ENCODE measurements at regions not wholly inside any gene's neighbourhood (a gene's known extent, or its start where the extent isn't known, plus 50 kb on each side); places are given as distances from the start of the nearest gene placed in this dataset.
A peak's percentile ranks its signal among the peaks of the same experiment; 100 is the strongest.

DNA sequence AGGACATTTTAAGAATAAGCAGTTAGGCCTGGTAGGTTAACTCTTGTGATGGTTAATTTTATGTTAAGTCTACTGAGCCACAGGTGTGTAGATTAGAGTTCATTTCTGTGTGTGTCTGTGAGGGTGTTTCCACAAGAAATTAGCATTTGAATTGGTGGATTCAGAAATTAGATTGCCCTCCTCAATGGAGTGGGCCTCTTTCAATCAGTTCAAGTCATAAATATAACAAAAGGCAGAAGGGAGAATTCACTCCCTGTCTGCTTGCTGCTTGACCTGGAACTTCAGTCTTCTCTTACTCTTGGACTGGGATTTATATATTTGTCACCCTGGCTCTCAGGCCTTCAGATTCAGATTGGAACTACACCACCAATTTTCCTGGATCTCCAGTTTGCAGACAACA, 55.3 kb upstream of the POM121L12 start:
- no peak for DNase-seq

DNA sequence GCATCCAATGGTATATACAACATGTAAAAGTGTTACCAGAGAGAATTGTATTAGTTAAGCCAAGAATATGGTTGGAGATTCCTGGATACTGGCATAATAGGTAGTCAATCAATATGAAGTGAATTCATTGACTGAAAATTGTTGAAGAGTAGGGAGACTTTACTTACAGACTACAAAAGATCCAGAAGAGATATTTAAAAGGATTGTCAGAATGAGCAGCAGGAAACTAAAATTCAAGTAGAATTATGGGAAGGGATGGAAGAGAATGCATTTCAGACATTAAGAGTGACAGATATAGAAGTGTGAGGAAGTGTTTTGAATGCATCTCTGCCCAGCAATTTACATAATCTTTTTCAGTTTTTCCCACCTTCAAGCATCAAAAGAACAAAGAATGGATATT, 62.3 kb upstream of the POM121L12 start:
- no peak for DNase-seq

DNA sequence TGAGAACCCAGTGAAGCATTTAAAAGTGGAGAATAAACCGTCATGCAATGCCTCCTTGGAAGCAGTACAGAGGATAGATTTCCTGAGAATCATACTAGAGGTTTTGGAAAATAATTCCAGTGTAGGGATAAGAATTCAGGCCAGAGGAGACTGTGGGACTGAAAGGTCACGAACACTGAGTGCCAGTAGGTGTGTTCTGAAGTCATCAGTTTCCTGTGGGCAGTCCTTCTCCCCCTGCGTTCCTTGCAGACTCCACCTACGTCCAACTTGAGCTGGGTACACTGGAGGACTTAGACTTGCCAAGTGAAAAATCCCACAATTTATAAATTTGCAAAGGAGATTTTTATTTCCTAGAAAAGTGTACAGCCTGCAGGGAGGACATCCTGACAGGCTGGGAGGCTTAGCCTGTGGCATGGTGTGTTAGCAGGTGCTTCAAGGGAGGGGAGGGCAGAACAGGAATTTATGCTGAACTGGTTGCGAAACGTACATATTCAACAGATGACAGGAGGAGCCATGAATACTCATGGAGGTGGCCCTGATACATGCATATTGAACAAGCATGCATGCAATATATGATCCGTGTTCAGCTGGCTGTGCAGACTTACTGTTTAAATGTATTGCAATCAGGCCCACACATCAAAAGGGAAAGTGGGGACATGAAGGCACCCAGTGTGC, 72.9 kb upstream of the POM121L12 start:
- DNase-seq, result no peak

DNA sequence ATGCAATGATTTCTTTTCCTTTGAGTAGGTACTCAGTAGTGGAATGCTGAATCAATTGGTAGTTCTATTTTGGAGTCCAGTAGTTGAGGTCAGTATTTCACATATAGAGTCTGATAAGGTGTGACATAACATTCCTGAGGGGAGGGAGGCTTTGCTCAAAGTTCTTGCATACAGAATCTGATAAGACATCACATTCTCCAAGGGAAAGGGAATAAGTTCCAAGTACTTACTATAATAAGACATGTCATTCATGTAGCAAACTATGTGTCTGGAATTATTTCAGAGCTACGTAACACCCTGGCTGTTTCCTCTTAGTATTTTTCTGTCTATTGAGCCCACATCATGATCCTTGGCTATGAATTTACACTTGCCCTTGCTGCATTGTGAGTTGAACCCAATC, 74.3 kb upstream of the POM121L12 start:
- DNase-seq, result no peak

DNA sequence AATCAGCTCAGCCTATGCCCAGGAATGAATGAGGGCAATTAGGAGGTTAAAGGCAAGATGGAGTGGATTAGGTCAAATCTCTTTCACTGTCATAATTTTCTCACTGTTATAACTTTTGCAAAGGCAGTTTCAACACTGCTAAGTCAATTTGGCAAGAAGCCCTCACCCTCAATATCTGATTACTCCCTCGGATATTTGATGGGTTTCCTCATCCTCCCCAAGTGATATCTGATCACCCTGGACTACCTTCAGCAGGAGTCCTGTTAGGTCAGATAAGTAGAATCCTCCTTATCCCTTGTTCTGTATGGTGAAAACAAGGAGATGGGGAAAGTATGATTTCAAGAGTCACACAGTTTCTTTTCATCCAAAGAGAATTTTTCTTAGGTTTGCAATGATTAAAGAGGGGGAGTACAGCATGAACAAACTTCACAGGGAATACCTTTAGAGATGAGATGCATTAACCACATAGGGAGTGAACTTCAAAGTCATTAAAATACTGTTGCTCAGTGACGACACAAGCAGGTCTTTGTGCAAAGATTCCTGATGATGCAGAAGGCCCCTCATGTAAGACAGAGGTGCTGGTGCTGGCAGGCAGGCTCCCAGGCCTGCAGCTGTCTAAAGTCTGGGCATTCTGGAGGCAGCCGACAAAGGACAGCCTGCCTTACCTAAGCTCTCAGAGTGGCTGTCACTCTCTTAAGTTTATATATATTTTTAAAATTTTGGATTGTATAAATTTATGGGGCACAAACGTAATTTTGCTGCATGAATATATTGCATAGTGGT, 75.4 kb upstream of the POM121L12 start:
- no peak for DNase-seq

DNA sequence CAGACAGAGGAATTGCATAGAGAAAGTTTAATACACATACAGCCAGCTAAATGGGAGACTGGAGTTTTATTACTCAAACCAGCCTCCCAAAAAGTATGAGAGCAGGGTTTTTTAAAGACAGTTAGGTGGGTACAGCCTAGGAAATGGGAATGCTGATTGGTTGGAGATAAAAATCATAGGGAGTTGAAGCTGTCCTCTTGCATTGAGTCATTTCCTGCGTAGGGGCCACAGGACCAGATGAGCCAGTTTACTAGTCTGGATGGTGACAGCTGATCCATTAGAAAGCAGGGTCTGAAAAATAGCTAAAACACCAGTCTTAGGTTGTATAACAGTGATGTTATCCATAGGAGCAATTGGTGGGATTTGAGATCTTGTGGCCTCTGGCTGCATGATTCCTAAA, 76.1 kb upstream of the POM121L12 start:
- no peak for DNase-seq

DNA sequence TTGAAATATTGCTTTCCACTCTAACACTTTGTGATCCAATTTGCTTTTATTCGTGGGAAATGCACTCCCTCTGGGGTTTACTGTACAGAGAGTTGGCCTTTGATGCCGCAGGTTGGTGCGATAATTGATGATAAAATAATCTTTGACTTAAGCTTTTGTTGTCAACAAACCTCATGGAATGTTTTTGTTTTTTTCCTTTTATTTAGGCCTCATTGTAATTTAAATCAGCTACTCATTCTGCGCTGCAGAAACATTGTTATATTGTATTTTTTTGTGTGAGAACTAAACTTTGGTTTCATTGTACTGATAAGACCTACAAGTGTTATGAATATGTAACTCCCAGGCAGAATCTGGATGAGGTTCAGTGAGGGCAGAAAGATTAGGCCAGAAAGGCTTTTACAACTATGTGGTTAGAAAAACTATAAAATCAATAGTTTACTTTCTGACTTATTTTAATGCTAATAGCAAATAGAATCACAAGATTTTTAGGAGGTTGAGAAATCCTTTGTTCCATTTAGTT, 76.8 kb upstream of the POM121L12 start:
- DNase-seq, result no peak

DNA sequence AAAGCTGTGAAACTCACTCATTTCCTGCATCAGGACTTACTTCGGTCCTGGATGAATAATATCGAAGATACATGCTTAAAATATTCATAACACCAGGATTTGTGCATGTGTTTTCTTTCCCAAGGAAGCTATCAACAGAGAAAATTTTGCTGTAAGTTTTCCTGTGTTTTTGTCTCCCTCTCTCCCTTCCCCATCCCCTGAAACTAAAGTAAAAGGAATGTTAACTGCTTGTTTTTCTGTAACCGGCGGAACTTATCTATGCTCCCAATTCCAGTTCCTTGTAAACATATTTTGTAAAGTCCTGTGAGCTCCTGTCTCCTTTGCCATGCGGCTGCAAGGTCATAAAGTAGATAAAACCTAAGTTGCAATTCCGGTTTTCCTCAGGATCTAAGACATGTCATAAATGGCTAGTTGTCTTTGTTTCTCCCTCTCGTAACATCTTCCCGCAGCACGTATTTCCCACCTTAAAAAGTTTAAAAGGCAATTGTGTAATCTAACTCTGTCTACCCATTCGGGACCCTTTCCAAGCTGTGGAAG, 79.0 kb upstream of the POM121L12 start:
- DNase-seq, result no peak

DNA sequence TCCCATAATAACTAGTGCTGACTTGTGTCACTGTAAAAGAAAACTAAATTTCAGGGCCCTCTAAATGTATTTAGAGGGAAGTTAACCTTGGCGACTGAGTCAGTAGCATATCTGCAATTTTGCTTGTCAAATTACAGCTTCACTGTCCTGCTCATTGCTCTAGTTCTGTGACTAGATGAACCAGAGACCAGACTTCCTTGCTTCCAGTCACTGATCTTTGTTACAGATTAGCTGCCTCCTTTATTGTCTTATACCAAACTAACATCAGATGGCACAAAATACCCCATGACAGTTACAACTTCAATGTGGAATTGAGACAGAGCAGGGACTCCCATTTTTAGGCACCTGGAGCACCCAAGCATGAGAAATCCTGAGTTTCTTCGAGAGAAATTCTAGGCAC, 79.9 kb upstream of the POM121L12 start:
- no peak for DNase-seq

DNA sequence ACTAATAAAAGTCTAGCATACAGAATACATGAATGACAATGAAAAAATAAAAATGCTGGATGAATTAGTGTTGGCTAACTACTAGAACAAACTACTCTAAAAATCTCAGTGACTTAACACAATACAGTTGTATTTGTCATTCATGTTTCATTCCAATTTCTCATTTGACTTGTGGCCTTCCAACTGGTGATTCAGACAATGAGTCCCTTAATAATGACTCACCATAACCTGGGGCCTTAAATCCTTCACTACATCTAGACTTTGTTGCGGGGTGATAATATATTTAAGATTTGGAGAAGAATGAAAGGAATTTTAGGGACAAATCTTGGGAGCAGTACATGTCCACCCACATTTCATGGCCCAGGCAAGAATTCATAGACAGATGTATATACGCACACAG, 90.5 kb upstream of the POM121L12 start:
- no peak for DNase-seq

DNA sequence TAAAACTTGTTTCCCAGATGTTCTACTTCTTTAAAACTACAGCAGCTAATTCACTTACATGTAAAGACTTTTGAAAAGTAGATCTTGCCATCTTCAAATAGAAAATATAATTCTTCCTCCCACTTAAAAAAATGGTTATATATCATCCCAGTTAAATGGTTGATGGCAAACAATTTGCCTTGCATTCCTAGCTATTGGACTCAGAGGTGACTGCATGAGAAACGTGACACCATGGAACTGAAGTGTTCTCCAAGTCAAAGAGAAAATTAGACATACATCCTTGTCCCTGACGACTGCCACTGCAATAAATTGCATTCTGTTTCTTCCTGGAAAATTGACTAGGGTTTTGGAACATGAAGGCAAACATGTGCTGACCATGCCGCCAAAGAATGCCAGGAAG, 95.0 kb upstream of the POM121L12 start:
- DNase-seq, result no peak

DNA sequence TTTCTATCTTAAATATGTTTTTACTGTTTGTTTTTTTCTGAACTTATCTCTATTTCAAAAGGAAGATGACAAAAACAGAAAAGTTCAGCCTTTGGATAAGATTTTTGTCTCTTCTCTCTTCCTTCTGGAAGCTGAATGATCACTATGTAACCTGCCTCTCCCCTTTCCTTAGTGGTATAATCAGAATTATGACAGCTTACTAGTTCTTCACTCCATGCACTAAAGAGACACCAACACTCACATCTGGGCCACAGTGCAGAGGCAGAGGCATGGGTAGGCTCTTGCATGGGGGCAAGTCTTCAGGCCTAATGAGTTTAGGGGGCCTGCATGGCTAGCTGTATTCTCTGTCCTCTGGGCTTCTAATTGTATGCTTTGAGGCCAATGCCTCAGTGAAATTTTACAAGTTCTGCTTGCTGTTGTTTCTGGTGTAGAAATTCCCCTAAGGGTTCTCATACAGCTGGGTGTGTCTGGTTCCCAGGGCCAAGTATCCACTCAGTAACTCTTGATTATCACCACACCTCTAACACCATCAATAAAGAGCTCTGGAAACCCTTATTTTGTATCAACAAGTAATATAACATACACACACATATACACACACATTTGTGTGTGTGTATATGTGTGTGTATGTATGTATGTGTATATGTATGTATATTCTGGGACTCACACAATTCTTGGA, 96.8 kb upstream of the POM121L12 start:
- DNase-seq, result no peak

DNA sequence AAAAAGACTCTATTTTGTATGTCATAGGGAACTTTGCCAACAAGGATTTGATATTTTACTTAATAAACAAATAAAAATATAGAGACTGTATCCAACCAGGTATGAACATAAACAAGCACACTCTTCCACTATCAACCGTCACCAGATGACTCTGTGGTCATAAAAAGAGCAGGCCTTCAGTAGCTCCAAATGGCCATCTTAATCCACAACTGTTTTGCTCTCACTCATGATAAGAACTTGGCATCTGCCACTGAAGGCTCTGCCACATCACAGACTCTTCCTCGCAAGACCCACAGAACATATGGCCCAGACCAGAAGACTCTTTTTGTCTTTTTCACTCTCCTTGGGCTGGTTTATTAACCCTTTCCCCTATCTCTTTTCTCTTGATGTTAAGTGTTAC, 98.7 kb upstream of the POM121L12 start:
- no peak for DNase-seq

DNA sequence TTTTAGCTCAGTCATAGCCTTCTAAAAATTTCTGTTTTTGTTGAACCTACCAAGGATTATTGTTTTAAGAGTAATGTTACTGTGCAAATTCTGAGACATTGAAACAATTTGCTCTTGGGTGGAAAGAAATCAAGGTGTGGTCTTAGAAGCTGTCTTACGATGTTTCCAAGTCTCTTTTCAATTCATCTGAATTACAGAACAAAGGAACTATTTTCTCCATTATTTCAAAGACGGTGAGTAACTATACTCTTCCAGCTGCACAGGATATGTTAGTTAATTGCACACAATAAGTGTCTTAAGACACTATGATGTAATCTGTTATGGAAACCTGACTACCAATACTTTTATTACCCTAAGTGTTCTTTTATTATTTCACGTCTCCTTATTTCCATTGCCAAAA, 106.8 kb upstream of the POM121L12 start:
- DNase-seq, result no peak

DNA sequence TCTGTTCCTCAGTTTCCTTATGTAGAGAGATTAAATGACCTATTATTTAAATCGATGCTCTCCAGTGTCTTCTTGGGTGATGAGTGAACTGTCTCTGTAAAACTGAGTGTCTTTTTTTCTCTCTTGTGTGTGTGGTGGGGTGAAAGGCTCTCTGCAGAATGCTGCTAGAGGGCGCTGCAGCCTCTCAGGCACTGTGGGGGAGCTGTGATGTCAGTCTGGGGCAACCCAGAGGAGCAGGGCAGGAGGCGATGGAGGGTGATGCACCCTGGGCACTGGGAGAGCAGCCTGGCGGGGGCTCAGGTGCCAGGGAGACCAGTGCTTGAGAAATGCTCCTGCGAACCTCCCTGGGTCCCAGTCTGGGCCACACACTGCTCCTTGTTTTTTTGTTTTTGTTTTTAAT, 110.1 kb upstream of the POM121L12 start:
- DNase-seq, result no peak

DNA sequence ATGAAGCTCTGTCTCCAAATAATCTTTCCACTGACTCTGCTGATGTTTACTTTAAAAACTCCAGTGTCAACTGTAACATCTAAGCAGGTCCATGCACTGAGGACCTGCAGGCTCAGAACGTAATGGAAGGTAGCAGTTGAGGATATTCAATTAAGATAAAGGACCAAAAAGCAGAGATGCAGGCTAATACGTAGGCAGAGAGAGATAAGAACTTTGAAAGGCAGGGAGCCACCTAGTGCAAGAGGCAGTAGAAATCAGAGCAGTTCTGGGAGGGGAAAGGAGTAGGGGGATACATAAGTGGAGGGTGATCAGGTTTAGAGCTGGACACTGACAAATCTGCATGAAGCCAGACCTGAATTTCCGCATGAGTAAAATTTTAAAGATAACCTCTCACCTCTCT, 114.5 kb upstream of the POM121L12 start:
- no peak for DNase-seq

DNA sequence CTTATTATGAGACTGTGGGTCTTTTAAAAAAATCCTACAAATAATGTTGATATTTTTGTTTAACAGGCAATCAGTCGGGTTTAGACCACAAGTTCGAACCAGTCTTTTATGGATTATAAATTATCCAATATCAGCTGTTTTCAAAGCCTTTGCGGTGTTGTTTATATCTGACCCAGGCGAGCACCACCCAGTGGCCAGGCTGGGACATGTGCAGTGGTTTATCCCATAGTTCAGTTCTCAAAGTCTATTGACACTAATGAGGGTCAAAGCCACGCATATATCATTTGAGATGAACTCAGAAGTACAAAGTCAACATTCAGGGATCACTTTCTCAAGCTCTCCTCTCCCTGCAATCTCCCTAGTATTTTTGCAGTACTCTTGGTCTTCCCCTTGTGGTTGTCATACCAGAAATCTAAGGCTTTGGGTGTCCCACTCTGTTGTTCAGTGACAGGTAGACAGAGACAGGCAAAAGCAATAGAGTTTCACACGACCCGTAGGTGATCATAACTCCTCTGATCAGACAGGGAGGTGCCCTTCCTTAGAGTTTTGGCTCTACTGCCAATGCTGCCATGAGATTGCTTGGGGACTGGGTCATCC, 117.4 kb upstream of the POM121L12 start:
- no peak for DNase-seq

DNA sequence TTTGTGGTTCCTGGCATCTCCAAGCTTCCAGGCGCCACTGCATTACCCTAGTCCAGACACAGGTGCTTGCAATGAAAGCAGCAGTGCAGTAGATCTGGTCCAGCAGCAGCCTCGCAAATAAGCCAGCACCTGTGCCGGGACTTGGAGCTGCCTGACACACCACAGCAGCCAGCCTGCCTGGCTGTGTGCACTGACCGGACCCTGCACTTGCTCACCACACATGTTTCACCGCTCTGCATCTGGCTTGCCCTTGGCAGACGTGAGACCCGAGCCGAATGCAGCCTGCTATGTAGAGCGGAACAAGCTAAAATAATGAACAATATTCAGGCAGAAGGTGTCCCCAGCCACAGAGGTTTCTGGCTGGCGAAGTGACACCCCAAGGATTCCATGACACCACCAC, 123.6 kb upstream of the POM121L12 start:
- no peak for DNase-seq

DNA sequence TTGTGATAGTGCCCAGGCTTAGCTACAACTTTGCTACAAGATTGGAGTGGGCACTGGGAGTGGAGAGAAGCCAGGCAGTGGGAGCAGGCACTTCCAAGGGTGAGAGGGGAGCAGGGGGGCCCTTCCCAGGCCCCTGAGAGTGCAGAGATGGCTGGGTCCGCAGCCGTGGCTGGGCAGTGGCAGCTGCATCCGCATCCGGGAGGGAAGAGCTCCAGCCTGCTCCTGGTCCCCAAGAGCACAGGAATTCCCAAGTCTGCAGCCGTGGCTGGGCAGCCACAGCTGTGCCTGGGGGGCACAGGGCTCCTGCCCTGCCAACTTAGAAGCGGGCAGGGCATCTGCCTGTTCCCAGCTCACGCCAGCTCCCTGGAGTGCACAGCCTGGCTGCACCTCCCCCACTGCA, 124.1 kb upstream of the POM121L12 start:
- no peak for DNase-seq

DNA sequence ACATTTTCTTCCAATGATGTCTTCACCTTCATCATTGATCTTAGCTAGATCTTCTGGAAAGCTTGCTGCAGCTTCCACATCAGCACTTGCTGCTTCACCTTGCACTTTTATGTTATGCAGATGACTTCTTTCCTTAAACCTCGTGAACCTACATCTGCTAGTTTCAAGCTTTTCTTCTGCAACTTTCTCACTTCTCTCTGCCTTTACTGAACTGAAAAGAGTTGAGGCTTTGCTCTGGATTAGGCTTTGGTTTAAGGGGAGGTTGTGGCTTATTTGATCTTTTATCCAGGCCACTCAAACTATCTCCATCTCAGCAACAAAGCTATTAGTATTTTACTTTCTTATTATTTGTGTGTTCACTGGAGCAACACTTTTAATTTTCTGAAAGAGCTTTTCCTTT, 125.5 kb upstream of the POM121L12 start:
- DNase-seq, result no peak

DNA sequence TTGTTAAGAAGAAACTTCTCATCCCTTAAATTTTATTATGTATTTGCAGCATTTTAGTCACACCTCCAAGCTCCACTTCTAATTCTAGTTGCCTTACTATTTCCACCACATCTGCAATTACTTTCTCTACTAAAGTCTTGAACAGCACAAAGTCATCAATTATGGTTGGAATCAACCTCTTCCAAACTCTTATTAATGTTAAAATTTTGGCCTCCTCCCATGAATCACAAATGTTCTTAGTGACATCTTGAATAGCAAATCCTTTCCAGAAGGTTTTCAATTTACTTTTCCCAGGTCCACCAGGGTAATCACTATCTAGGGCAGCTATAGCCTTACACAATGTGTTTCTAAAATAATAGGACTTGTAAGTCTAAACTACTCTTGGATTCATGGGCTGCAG, 126.3 kb upstream of the POM121L12 start:
- DNase-seq, result no peak

DNA sequence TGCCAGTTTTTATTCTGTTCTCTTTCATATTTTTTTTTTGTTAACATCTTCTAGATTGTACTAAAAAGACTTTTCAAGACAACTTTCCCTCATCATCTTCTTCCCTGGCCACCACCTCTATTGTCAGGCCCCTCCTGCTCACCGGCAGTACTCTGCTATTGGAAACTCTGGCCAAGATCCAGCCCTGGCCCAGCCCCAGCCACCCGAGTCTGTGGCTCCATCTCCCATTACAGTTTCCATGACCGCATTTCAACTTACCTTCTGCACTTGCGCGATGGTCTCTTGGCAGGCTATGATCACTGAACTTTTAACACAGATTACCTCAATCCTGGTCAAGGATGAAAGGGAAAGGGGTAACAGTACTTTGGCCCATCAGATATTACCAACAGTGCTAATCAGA, 137.7 kb upstream of the POM121L12 start:
- DNase-seq, result peak in 1 of 14 donors; percentile 1

DNA sequence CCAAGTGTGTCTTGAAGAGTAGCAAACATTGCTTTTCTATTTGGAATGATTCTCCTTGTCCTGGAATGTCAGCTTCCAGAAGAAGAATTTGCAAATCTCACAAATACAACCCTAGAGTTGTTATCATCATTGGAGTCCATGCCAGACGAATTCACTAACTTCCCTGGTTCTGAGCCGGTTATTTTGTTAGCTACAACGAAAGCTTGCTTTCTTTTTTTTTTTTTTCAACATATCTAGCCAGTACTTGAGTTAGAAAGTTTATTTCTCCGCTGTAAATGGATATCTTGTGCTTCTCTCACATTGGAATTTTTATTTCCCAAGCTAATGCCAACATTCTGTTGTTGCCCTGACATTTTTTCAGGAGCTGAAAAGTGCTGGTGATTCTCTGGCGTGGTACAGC, 138.1 kb upstream of the POM121L12 start:
- no peak for DNase-seq

Data from C1 segment of cervical spinal cord (tissue), 14 donors.